Mesendoderm (in vitro differentiated cells): ENCODE measurements at regions not wholly inside any gene's neighbourhood (a gene's known extent, or its start where the extent isn't known, plus 50 kb on each side); places are given as distances from the start of the nearest gene placed in this dataset.
"Not testable (repeated sequence)": the region's sequence is repeated elsewhere in the genome, so short reads cannot be mapped to it uniquely, and the experiment has no call there.

Experiments used
- DNase-seq: peaks from one replicate; pipeline ENCODE4 v3.0.0; 2013
- H2AK5ac ChIP-seq: 2 replicates; pipeline ENCODE4 v1.6.1; 2013; ENCODE audit warnings: low read length, inconsistent platforms
- H2BK120ac ChIP-seq: 2 replicates; pipeline ENCODE4 v1.6.1; 2013; ENCODE audit warnings: low read depth, mild to moderate bottlenecking, low read length, moderate library complexity, mixed read lengths
- H2BK15ac ChIP-seq: replicated peaks from 2 replicates; pipeline ENCODE4 v1.6.1; 2013; ENCODE audit warnings: low read depth, mild to moderate bottlenecking, moderate library complexity
- H2BK5ac ChIP-seq: 2 replicates; pipeline ENCODE4 v1.6.1; 2013; ENCODE audit warnings: low read length, inconsistent platforms
- H3K18ac ChIP-seq: 2 replicates; pipeline ENCODE4 v1.6.1; 2013; ENCODE audit warnings: mild to moderate bottlenecking, low read length, mixed read lengths
- H3K23ac ChIP-seq: one replicate; pipeline ENCODE4 v1.6.1; 2013; ENCODE audit warnings: low read length
- H3K27ac ChIP-seq: 2 replicates; pipeline ENCODE4 v1.5.1; 2013; ENCODE audit warnings: low read depth, mild to moderate bottlenecking, inconsistent platforms, low read length, moderate library complexity
- H3K27me3 ChIP-seq: 2 replicates; pipeline ENCODE4 v1.6.1; 2013; ENCODE audit warnings: low read length, control low read depth, mild to moderate bottlenecking, inconsistent platforms; ENCODE audit not compliant: insufficient read depth, poor library complexity
- H3K36me3 ChIP-seq: 2 replicates; pipeline ENCODE4 v1.6.1; 2013; ENCODE audit warnings: low read length, inconsistent platforms; ENCODE audit not compliant: control insufficient read depth, insufficient read depth
- H3K4ac ChIP-seq: one replicate; pipeline ENCODE4 v1.6.1; 2013; ENCODE audit warnings: low read depth, mild to moderate bottlenecking, low read length, moderate library complexity
- H3K4me1 ChIP-seq: 2 replicates; pipeline ENCODE4 v1.6.1; 2013; ENCODE audit warnings: low read depth, low read length, inconsistent platforms; ENCODE audit not compliant: control insufficient read depth
- H3K4me2 ChIP-seq: 2 replicates; pipeline ENCODE4 v1.6.1; 2013; ENCODE audit warnings: low read length
- H3K4me3 ChIP-seq: 2 replicates; pipeline ENCODE4 v1.5.1; 2013; ENCODE audit warnings: mild to moderate bottlenecking, low read length
- H3K56ac ChIP-seq: one replicate; pipeline ENCODE4 v1.6.1; 2013; ENCODE audit warnings: low read length
- H3K79me1 ChIP-seq: 2 replicates; pipeline ENCODE4 v1.6.1; 2013; ENCODE audit warnings: low read length, inconsistent platforms
- H3K79me2 ChIP-seq: 2 replicates; pipeline ENCODE4 v1.6.1; 2013; ENCODE audit warnings: mild to moderate bottlenecking, low read length; ENCODE audit not compliant: control insufficient read depth, insufficient read depth
- H3K9ac ChIP-seq: 2 replicates; pipeline ENCODE4 v1.6.1; 2013; ENCODE audit warnings: low read length, inconsistent platforms
- H4K5ac ChIP-seq: one replicate; pipeline ENCODE4 v1.6.1; 2013; ENCODE audit warnings: low read length
- H4K8ac ChIP-seq: one replicate; pipeline ENCODE4 v1.6.1; 2013; ENCODE audit warnings: low read depth, mild to moderate bottlenecking, control low read depth, low read length, moderate library complexity
- WGBS: extraction: QIAGEN DNeasy Blood & Tissue Kit; methylation state at CpG from one replicate; pipeline ENCODE4 v1.1.7; 2013; ENCODE audit warnings: low lambda C conversion rate, missing lambda C conversion rate; ENCODE audit not compliant: insufficient coverage; ENCODE audit errors: extremely low coverage; 5-methylcytosine and 5-hydroxymethylcytosine counted together

DNA sequence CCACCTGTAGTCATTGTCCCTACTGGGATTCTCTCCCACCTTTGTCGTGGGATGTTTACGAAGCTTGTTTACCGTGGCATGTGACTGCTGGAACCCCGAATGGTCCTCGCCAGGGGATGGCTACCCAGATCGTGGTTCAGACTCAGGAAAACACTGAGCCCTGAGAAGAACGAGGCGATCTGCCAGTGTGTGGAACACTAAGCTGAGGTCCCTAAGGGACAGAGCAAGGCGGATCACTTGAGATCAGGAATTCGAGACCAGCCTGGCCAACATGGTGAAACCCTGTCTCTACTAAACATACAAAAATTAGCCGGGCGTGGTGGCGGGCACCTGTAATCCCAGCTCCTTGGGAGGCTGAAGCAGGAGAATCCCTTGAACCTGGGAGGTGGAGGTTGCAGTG lies 70.7 kb downstream of the DIO3 start:
- H3K23ac ChIP-seq, DNase-seq, H2BK15ac ChIP-seq, H2AK5ac ChIP-seq, H2BK5ac ChIP-seq, H3K4me3 ChIP-seq, H3K27me3 ChIP-seq, H2BK120ac ChIP-seq, H4K8ac ChIP-seq, H3K9ac ChIP-seq, H3K27ac ChIP-seq, H3K36me3 ChIP-seq, H3K4ac ChIP-seq, H3K79me2 ChIP-seq, H3K79me1 ChIP-seq, H3K4me1 ChIP-seq, H3K56ac ChIP-seq, H4K5ac ChIP-seq, H3K18ac ChIP-seq, H3K4me2 ChIP-seq: not testable (repeated sequence)
- WGBS, result no CpG with 5 or more reads among the region's 13 CpGs

DNA sequence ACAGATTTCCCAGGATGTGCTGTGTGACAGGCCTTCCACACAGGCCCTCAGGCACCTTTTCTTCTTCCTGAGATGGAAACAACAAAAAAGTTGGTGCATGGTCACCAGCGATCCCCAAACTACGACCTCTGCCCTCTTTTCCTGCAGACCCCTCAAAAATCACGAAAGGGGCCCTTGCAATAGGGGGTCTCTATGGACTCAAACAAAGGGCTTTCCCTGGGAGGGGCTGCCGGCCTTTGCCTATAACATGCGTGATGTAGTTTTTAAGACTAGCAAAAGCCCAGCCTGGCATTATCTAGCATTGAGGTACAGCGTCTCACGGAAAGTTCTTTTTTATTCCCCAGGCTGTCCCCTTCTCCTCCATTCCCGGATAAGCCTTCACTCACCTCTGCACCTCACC lies 71.2 kb downstream of the DIO3 start:
- Histone ChIP-seq H3K79me2 (no peaks in the 10 kb centered on the region), H3K9ac (no peak overlapping the region), H3K4me3 (no peak overlapping the region), H4K8ac (no peak overlapping the region), H3K4ac (no peak overlapping the region), H3K36me3 (no peaks in the 10 kb centered on the region), H3K79me1 (no peaks in the 10 kb centered on the region), H4K5ac (no peak overlapping the region), H3K27me3 (no peaks in the 10 kb centered on the region), H2BK15ac (no peak overlapping the region), H2AK5ac (no peak overlapping the region), H3K4me2 (no peak overlapping the region), H3K27ac (no peak overlapping the region), H3K23ac (no peak overlapping the region), H2BK5ac (no peak overlapping the region), H2BK120ac (no peak overlapping the region), H3K4me1 (no peaks in the 10 kb centered on the region), H3K18ac (no peak overlapping the region), H3K56ac (no peak overlapping the region)
- WGBS, result no CpG with 5 or more reads among the region's 8 CpGs
- DNase-seq, result no peak

DNA sequence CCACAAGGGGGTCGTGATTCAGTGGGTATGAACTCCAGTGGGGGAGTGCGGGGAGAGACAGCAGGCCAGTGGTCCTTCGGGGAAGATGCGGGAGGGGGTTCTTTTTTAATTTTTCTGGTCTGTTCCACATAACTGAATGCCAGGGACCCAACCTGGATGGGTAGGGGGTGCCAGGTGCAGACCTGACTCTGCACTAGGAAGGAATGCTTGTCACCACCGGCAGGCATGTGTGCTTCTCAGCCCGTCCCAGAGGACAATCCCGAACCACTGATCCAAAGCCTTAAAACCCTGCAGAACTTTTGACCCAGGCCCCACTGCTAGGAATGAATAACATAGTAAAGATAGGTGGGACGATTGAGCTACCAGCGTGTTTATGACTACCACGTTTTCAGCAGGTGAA lies 72.0 kb downstream of the DIO3 start:
- Histone ChIP-seq H3K4me3 (no peak overlapping the region), H3K27me3 (no peaks in the 10 kb centered on the region), H3K36me3 (no peaks in the 10 kb centered on the region), H4K5ac (no peak overlapping the region), H3K4me2 (no peak overlapping the region), H3K4ac (no peak overlapping the region), H3K56ac (no peak overlapping the region), H2AK5ac (no peak overlapping the region), H3K79me2 (no peaks in the 10 kb centered on the region), H3K9ac (no peak overlapping the region), H2BK15ac (no peak overlapping the region), H3K79me1 (no peaks in the 10 kb centered on the region), H2BK120ac (no peak overlapping the region), H3K23ac (no peak overlapping the region), H2BK5ac (no peak overlapping the region), H3K18ac (no peak overlapping the region), H4K8ac (no peak overlapping the region), H3K27ac (no peak overlapping the region), H3K4me1 (no peaks in the 10 kb centered on the region)
- WGBS, result no CpG with 5 or more reads among the region's 10 CpGs
- DNase-seq, result no peak

DNA sequence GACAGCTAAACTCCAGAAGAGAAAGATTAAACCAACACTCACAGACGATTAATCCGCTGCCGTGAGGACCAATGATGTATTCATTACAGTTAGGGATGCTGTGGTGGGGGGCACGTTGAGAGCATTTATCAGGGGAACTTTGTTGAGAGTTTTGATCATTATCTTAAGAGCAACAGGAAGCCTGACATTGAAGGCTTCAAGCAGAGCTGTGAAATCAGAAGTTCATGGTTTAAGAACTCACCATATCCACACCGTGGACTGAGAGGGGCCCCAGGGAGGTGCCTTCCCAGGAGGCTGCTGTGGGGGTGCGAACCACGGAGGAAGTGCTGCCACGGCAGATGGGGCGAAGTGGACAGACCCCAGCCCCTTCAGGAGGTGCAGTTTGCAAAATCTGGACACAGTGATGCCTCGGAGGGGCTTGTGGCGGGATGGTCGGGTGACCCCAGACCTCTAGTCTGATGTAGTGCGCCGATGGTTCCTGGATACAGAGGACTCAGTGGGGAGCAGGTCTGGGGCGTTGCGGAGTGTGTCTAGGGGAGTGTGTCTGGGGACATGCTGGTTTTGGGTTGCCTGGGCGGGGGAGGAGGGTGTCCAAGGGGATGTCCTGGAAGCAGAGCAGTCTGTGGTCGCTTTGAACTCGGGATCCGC lies 73.0 kb downstream of the DIO3 start:
- Histone ChIP-seq H2BK120ac (no peak overlapping the region), H3K27me3 (no peaks in the 10 kb centered on the region), H2BK15ac (no peak overlapping the region), H3K79me2 (no peaks in the 10 kb centered on the region), H2AK5ac (no peak overlapping the region), H3K4me1 (no peaks in the 10 kb centered on the region), H3K27ac (no peak overlapping the region), H4K8ac (no peak overlapping the region), H2BK5ac (no peak overlapping the region), H3K4me2 (no peak overlapping the region), H3K56ac (no peak overlapping the region), H3K79me1 (no peaks in the 10 kb centered on the region), H3K36me3 (no peaks in the 10 kb centered on the region), H3K9ac (no peak overlapping the region), H3K4me3 (no peak overlapping the region), H3K4ac (no peak overlapping the region), H3K23ac (no peak overlapping the region), H3K18ac (no peak overlapping the region), H4K5ac (no peak overlapping the region)
- WGBS, result no CpG with 5 or more reads among the region's 20 CpGs
- no peak for DNase-seq

DNA sequence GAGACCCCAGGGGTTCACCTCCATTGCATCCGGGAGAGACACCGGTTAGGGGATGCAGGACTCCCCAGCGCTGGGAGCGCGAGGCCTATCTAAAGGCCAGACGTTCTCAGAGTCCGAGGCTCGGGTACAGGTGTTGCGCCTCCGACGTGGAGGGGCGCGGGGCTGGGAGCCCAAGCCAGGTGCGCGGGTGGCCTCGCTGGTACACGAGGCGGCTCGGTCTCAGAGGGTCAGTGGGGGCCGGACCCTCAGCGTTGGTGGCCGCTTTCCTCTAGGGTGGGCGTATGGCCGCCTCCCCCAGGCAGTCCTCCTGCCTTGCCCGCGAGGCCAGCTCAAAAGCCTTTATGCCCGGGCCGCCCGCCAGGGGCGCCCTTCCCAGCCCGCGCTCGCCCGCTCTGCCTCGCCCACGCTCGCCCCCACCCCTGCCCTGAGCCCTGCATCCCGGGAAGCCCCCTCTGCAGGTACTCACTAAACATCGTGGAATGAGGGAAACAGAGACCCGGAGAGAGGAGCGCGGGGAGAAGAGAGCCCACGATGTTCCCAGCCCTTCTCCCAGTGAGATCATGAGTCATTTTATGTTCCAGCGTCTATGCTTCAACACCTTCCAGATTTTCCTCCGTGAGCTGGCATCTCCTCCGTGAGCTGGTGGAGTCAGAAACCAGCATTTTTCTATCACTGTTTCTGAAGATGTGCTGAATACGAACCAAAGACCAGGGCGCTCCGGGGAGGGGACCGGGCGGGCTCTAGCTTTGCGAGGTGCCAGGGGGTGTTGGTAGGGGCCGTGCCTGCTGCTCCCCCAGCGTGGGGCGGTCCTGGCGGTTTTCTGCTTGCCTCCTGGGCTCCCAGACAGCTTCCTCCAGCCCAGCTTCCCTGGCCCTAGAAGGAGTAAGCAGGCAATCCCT lies 73.8 kb downstream of the DIO3 start:
- H2AK5ac ChIP-seq, result no peak overlapping the region
- H3K4me1 ChIP-seq, result no peaks in the 10 kb centered on the region
- no peak overlapping the region for H3K23ac ChIP-seq
- no peaks in the 10 kb centered on the region for H3K79me2 ChIP-seq
- no peak overlapping the region for H3K4me3 ChIP-seq
- H4K8ac ChIP-seq, result no peak overlapping the region
- H3K18ac ChIP-seq, result no peak overlapping the region
- H2BK5ac ChIP-seq, result no peak overlapping the region
- H3K79me1 ChIP-seq, result no peaks in the 10 kb centered on the region
- H3K56ac ChIP-seq, result no peak overlapping the region
- H2BK15ac ChIP-seq, result no peak overlapping the region
- DNase-seq, result no peak
- H3K27ac ChIP-seq, result no peak overlapping the region
- no peak overlapping the region for H2BK120ac ChIP-seq
- no peak overlapping the region for H4K5ac ChIP-seq
- no peak overlapping the region for H3K9ac ChIP-seq
- WGBS, result no CpG with 5 or more reads among the region's 56 CpGs
- no peak overlapping the region for H3K4me2 ChIP-seq
- no peak overlapping the region for H3K4ac ChIP-seq
- H3K36me3 ChIP-seq, result no peaks in the 10 kb centered on the region
- H3K27me3 ChIP-seq, result no peaks in the 10 kb centered on the region
